HEK293 (cell line): ENCODE measurements at regions not wholly inside any gene's neighbourhood (a gene's known extent, or its start where the extent isn't known, plus 50 kb on each side); places are given as distances from the start of the nearest gene placed in this dataset.

Source experiments
- CTCF ChIA-PET: fragments of 350-600 bp; formaldehyde crosslinking; extraction: SDS; loops from one replicate; lab custom pipeline; 2021; ENCODE audit warnings: antibody characterized with exemption; lab: Yijun Ruan, JAX
- POLR2A ChIA-PET: fragments of 300-600 bp; formaldehyde crosslinking; extraction: SDS; loops from one replicate; lab custom pipeline; 2020; ENCODE audit warnings: antibody characterized with exemption, inconsistent platforms; lab: Yijun Ruan, JAX
- H3K27ac ChIP-seq: fragments of 200-500 bp; sonication (Bioruptor generic); 2 replicates; pipeline ENCODE4 v1.5.1; 2014; ENCODE audit warnings: low read depth, low read length, control low read depth, inconsistent platforms; ENCODE audit errors: extremely low read depth
- H3K36me3 ChIP-seq, 2 experiments: fragments of 200-500 bp in 1 of 2; sonication (Bioruptor generic) in 1 of 2; 1 replicate in 1 of 2; 2 replicates in 1 of 2; pipeline ENCODE4 v1.5.1; 2014 to 2017; ENCODE audit warnings: inconsistent platforms in 2 of 2, low read length in 2 of 2; ENCODE audit not compliant: control insufficient read depth in 2 of 2, insufficient read depth in 1 of 2
- H3K4me1 ChIP-seq: fragments of 200-500 bp; sonication (Bioruptor generic); 2 replicates; pipeline ENCODE4 v1.5.1; 2014; ENCODE audit warnings: mild to moderate bottlenecking, low read length, inconsistent platforms; ENCODE audit not compliant: control insufficient read depth, insufficient read depth
- H3K4me3 ChIP-seq: 2 replicates; pipeline ENCODE4 v1.5.1; 2011; ENCODE audit warnings: low read depth, mild to moderate bottlenecking, control low read depth, low read length, moderate library complexity
- H3K9me3 ChIP-seq: fragments of 200-500 bp; sonication (Bioruptor generic); 2 replicates; pipeline ENCODE4 v1.5.1; 2014; ENCODE audit warnings: low read depth, low read length, inconsistent platforms; ENCODE audit not compliant: control insufficient read depth, insufficient read depth
- GLI2 ChIP-seq: fragments of 450-650 bp; formaldehyde crosslinking; IDR thresholded peaks from 2 replicates; pipeline ENCODE4; 2017; ENCODE audit warnings: missing biosample characterization, missing genetic modification characterization, low read depth, borderline replicate concordance
- IKZF3 ChIP-seq: fragments of 450-650 bp; IDR thresholded peaks from 2 replicates; pipeline ENCODE4 v1.5.0; 2018; ENCODE audit warnings: missing biosample characterization, mild to moderate bottlenecking, missing genetic modification characterization, moderate library complexity
- SP7 ChIP-seq: fragments of 450-650 bp; formaldehyde crosslinking; IDR thresholded peaks from 2 replicates; pipeline ENCODE4 v1.5.1; 2016; ENCODE audit warnings: missing biosample characterization, missing genetic modification characterization
- ZBTB17 ChIP-seq: fragments of 450-650 bp; formaldehyde crosslinking; IDR thresholded peaks from 2 replicates; pipeline ENCODE4 v1.5.1; 2016; ENCODE audit warnings: missing biosample characterization, missing genetic modification characterization
- ZFP3 ChIP-seq: fragments of 450-650 bp; formaldehyde crosslinking; IDR thresholded peaks from 2 replicates; pipeline ENCODE4 v1.5.1; 2016; ENCODE audit warnings: low read depth, missing biosample characterization, missing genetic modification characterization
- ZNF112 ChIP-seq: fragments of 450-650 bp; formaldehyde crosslinking; IDR thresholded peaks from 2 replicates; pipeline ENCODE4 v1.5.0; 2017; ENCODE audit warnings: missing biosample characterization, missing genetic modification characterization
- ZNF114 ChIP-seq: fragments of 450-650 bp; formaldehyde crosslinking; IDR thresholded peaks from 2 replicates; pipeline ENCODE4 v1.5.0; 2017; ENCODE audit warnings: missing biosample characterization, missing genetic modification characterization
- ZNF324 ChIP-seq: fragments of 450-650 bp; formaldehyde crosslinking; IDR thresholded peaks from 2 replicates; pipeline ENCODE4 v1.5.1; 2016; ENCODE audit warnings: missing biosample characterization, missing genetic modification characterization
- ZNF391 ChIP-seq: fragments of 450-650 bp; formaldehyde crosslinking; IDR thresholded peaks from 2 replicates; pipeline ENCODE4 v1.5.1; 2016; ENCODE audit warnings: low read depth, missing biosample characterization, missing genetic modification characterization, borderline replicate concordance
- ZNF530 ChIP-seq: fragments of 450-650 bp; formaldehyde crosslinking; IDR thresholded peaks from 2 replicates; pipeline ENCODE4 v1.5.1; 2016; ENCODE audit warnings: low read depth, missing biosample characterization, missing genetic modification characterization
- ZNF548 ChIP-seq: fragments of 450-650 bp; formaldehyde crosslinking; IDR thresholded peaks from 2 replicates; pipeline ENCODE4 v1.5.1; 2016; ENCODE audit warnings: missing biosample characterization, missing genetic modification characterization
- ZNF558 ChIP-seq: fragments of 450-650 bp; formaldehyde crosslinking; IDR thresholded peaks from 2 replicates; pipeline ENCODE4 v1.5.1; 2016; ENCODE audit warnings: missing biosample characterization, missing genetic modification characterization
- ZNF560 ChIP-seq: fragments of 450-650 bp; formaldehyde crosslinking; IDR thresholded peaks from 2 replicates; pipeline ENCODE4 v1.5.1; 2017; ENCODE audit warnings: missing biosample characterization, missing genetic modification characterization, borderline replicate concordance
- ZNF600 ChIP-seq: fragments of 450-650 bp; formaldehyde crosslinking; IDR thresholded peaks from 2 replicates; pipeline ENCODE4 v1.5.1; 2016; ENCODE audit warnings: missing biosample characterization, missing genetic modification characterization
- ZNF621 ChIP-seq: fragments of 450-650 bp; formaldehyde crosslinking; IDR thresholded peaks from 2 replicates; pipeline ENCODE4 v1.5.1; 2017; ENCODE audit warnings: missing biosample characterization, missing genetic modification characterization
- TF ChIP-seq, protein P1 (sequence below): fragments of 450-650 bp; formaldehyde crosslinking; IDR thresholded peaks from 2 replicates; pipeline ENCODE4 v1.5.1; 2016; ENCODE audit warnings: missing biosample characterization, missing genetic modification characterization
- TF ChIP-seq, protein P2 (sequence below): fragments of 450-650 bp; formaldehyde crosslinking; optimal IDR thresholded peaks from 2 replicates; pipeline ENCODE3; 2016; ENCODE audit warnings: missing biosample characterization, mild to moderate bottlenecking, missing genetic modification characterization
- TF ChIP-seq, protein P3 (sequence below): fragments of 450-650 bp; formaldehyde crosslinking; IDR thresholded peaks from 2 replicates; pipeline ENCODE4 v1.5.1; 2016; ENCODE audit warnings: missing biosample characterization, missing genetic modification characterization
- TF ChIP-seq, protein P4 (sequence below): fragments of 450-650 bp; formaldehyde crosslinking; conservative IDR thresholded peaks from 2 replicates; pipeline ENCODE4 v1.5.1; 2016; ENCODE audit warnings: low read depth, missing biosample characterization, missing genetic modification characterization
- TF ChIP-seq, protein P5 (sequence below): fragments of 450-650 bp; IDR thresholded peaks from 2 replicates; pipeline ENCODE4 v1.5.1; 2018; ENCODE audit warnings: missing biosample characterization, mild to moderate bottlenecking, missing genetic modification characterization

DNA sequence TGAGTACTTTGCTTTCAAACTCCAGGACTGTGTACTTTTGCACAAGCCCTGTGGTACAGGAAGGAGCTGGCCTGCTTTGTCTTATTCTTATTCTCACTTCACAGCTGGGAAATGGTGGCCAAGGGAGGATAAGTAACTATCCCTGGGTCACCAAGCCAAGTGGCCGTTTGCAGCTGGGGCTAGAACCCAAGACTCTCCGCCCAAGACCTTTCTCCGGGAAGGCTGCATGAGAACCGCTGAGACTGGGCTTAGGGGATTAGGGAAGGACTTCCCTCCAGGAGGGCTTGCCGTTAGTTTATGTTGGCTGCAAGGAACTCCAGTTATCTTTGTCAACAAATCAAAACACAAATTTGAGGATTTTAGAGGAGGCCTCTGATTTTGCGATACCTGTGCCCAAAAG is 109.5 kb upstream of the ADRA1D start:
- no peaks in the 10 kb centered on the region for H3K9me3 ChIP-seq
- no peak overlapping the region for H3K4me3 ChIP-seq
- H3K4me1 ChIP-seq: no peaks in the 10 kb centered on the region
- ChIA-PET POLR2A (no interaction called here), CTCF (interaction anchor here (0.5 kb wide), 1 partner anchor 1573 kb away, joined by 3 read pairs; no protein-coding TSS in a partner anchor)
- TF ChIP-seq, protein P1, sequence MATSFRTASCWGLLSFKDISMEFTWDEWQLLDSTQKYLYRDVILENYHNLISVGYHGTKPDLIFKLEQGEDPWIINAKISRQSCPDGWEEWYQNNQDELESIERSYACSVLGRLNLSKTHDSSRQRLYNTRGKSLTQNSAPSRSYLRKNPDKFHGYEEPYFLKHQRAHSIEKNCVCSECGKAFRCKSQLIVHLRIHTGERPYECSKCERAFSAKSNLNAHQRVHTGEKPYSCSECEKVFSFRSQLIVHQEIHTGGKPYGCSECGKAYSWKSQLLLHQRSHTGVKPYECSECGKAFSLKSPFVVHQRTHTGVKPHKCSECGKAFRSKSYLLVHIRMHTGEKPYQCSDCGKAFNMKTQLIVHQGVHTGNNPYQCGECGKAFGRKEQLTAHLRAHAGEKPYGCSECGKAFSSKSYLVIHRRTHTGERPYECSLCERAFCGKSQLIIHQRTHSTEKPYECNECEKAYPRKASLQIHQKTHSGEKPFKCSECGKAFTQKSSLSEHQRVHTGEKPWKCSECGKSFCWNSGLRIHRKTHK: no peak
- TF ChIP-seq ZNF560 (no peak), ZNF112 (no peak), ZFP3 (tag by site-specific recombination) (no peak), ZNF621 (tag by site-specific recombination) (no peak), ZNF324 (tag by site-specific recombination) (no peak), IKZF3 (tag by site-specific recombination) (no peak), SP7 (no peak)
- TF ChIP-seq, protein P2, sequence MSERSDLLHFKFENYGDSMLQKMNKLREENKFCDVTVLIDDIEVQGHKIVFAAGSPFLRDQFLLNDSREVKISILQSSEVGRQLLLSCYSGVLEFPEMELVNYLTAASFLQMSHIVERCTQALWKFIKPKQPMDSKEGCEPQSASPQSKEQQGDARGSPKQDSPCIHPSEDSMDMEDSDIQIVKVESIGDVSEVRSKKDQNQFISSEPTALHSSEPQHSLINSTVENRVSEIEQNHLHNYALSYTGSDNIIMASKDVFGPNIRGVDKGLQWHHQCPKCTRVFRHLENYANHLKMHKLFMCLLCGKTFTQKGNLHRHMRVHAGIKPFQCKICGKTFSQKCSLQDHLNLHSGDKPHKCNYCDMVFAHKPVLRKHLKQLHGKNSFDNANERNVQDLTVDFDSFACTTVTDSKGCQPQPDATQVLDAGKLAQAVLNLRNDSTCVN (tag by site-specific recombination): no peak
- TF ChIP-seq, protein P3, sequence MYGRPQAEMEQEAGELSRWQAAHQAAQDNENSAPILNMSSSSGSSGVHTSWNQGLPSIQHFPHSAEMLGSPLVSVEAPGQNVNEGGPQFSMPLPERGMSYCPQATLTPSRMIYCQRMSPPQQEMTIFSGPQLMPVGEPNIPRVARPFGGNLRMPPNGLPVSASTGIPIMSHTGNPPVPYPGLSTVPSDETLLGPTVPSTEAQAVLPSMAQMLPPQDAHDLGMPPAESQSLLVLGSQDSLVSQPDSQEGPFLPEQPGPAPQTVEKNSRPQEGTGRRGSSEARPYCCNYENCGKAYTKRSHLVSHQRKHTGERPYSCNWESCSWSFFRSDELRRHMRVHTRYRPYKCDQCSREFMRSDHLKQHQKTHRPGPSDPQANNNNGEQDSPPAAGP (tag by site-specific recombination): no peak
- no peaks in the 10 kb centered on the region for H3K36me3 ChIP-seq
- no peak overlapping the region for H3K27ac ChIP-seq

DNA sequence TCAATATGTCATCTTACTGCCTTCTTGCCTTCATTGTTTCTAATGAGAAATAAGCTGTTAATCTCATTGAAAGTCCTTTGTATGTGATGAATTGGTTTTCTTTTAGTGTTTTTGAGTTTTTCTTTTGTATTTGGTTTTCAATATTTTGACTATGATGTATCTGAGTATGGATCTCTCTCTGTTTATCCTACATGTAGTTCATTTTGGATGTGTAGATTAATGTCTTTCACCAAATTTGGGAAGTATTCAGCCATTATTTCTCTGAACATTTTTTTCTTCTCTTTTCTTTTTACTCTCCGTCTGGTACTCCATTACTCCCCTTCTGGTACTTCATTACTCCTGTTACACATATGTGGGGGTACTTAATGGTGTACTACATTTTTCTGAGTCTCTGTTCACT is 103.3 kb upstream of the ADRA1D start:
- POLR2A ChIA-PET: no interaction called here
- CTCF ChIA-PET: no interaction called here
- no peak overlapping the region for H3K4me3 ChIP-seq
- H3K9me3 ChIP-seq: no peaks in the 10 kb centered on the region; the same call in none of the 2 replicates
- peak; percentile 97 for TF ChIP-seq ZNF558 (tag by site-specific recombination)
- TF ChIP-seq ZBTB17 (tag by site-specific recombination): no peak
- no peak for TF ChIP-seq ZNF548 (tag by site-specific recombination)
- no peaks in the 10 kb centered on the region for H3K4me1 ChIP-seq
- no peak overlapping the region for H3K27ac ChIP-seq
- H3K36me3 ChIP-seq: no peaks in the 10 kb centered on the region

DNA sequence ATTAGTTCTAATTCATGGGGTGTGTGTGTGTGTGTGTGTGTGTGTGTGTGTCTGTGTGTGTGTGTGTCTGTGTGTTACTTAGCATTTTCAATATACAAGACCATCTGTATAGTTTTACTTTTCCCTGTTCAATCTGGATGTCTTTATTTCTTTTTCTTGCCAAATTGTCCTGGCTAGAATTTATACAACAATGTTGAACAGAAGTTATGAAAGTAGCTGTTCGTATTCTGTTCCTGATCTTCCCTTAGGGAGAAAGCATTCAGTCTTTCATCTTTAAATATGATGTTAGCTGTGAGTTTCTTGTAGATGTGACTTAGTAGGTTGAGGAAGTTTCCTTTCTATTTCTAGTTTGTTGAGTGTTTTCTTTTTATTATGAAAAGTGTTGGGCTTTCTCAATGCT is 101.0 kb upstream of the ADRA1D start:
- TF ChIP-seq ZNF391 (tag by site-specific recombination) (no peak), ZNF114 (no peak), GLI2 (no peak), ZNF530 (tag by site-specific recombination) (no peak), ZNF600 (tag by site-specific recombination) (no peak)
- TF ChIP-seq, protein P4, sequence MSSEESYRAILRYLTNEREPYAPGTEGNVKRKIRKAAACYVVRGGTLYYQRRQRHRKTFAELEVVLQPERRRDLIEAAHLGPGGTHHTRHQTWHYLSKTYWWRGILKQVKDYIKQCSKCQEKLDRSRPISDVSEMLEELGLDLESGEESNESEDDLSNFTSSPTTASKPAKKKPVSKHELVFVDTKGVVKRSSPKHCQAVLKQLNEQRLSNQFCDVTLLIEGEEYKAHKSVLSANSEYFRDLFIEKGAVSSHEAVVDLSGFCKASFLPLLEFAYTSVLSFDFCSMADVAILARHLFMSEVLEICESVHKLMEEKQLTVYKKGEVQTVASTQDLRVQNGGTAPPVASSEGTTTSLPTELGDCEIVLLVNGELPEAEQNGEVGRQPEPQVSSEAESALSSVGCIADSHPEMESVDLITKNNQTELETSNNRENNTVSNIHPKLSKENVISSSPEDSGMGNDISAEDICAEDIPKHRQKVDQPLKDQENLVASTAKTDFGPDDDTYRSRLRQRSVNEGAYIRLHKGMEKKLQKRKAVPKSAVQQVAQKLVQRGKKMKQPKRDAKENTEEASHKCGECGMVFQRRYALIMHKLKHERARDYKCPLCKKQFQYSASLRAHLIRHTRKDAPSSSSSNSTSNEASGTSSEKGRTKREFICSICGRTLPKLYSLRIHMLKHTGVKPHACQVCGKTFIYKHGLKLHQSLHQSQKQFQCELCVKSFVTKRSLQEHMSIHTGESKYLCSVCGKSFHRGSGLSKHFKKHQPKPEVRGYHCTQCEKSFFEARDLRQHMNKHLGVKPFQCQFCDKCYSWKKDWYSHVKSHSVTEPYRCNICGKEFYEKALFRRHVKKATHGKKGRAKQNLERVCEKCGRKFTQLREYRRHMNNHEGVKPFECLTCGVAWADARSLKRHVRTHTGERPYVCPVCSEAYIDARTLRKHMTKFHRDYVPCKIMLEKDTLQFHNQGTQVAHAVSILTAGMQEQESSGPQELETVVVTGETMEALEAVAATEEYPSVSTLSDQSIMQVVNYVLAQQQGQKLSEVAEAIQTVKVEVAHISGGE (tag by site-specific recombination): no peak
- TF ChIP-seq, protein P5, sequence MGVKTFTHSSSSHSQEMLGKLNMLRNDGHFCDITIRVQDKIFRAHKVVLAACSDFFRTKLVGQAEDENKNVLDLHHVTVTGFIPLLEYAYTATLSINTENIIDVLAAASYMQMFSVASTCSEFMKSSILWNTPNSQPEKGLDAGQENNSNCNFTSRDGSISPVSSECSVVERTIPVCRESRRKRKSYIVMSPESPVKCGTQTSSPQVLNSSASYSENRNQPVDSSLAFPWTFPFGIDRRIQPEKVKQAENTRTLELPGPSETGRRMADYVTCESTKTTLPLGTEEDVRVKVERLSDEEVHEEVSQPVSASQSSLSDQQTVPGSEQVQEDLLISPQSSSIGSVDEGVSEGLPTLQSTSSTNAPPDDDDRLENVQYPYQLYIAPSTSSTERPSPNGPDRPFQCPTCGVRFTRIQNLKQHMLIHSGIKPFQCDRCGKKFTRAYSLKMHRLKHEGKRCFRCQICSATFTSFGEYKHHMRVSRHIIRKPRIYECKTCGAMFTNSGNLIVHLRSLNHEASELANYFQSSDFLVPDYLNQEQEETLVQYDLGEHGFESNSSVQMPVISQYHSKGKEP: no peak
- Histone ChIP-seq H3K27ac (no peak overlapping the region), H3K4me3 (no peak overlapping the region), H3K4me1 (no peaks in the 10 kb centered on the region), H3K36me3 (no peaks in the 10 kb centered on the region), H3K9me3 (no peaks in the 10 kb centered on the region; the same call in none of the 2 replicates)
- POLR2A ChIA-PET: no interaction called here
- CTCF ChIA-PET: interaction anchor here (0.6 kb wide), 1 partner anchor 139 kb away, joined by 4 read pairs; no protein-coding TSS in a partner anchor
